ENCODE measurements at regions not wholly inside any gene's neighbourhood (a gene's known extent, or its start where the extent isn't known, plus 50 kb on each side); places are given as distances from the start of the nearest gene placed in this dataset.

GRCh38 chr15:98025237-98025636, 64.7 kb downstream of the ARRDC4 start:
- Histone ChIP-seq H3K4me3 (no peak overlapping the region), H3K36me3 (no peaks in the 10 kb centered on the region), H3K4me1 (peaks cover 0 to 15% (median 3%) of the 10 kb centered on the region in 4 donors), H3K27ac (no peak overlapping the region), H3K9me3 (no peaks in the 10 kb centered on the region), H3K27me3 (no peaks in the 10 kb centered on the region)
- intact Hi-C loops (cut with DNase I; ENCODE audit: low total_unique reads): no loop called here
- TF ChIP-seq CTCF (IDR thresholded peaks at IDR 0.05): no peak
- no peak for DNase-seq

- H3K27ac ChIP-seq: no peak overlapping the region
- H3K9me3 ChIP-seq: no peaks in the 10 kb centered on the region
- intact Hi-C loops (cut with DNase I; ENCODE audit: low total_unique reads): no loop called here
- no peak for TF ChIP-seq CTCF (IDR thresholded peaks at IDR 0.05)
- no peak for DNase-seq
- H3K36me3 ChIP-seq: no peaks in the 10 kb centered on the region
- no peaks in the 10 kb centered on the region for H3K27me3 ChIP-seq
- H3K4me1 ChIP-seq: no peaks in the 10 kb centered on the region
- no peak overlapping the region for H3K4me3 ChIP-seq
Observed at GRCh38 chr15:98034731-98035130, 74.2 kb downstream of the ARRDC4 start.

GRCh38 chr15:98035134-98035533, 74.6 kb downstream of the ARRDC4 start:
- Histone ChIP-seq H3K27me3 (no peaks in the 10 kb centered on the region), H3K36me3 (no peaks in the 10 kb centered on the region), H3K9me3 (no peaks in the 10 kb centered on the region), H3K4me1 (no peaks in the 10 kb centered on the region), H3K4me3 (no peak overlapping the region), H3K27ac (no peak overlapping the region)
- TF ChIP-seq CTCF (IDR thresholded peaks at IDR 0.05): no peak
- intact Hi-C loops (cut with DNase I; ENCODE audit: low total_unique reads): no loop called here
- DNase-seq: no peak

GRCh38 chr15:98035577-98036010, 75.1 kb downstream of the ARRDC4 start:
- no peak for DNase-seq
- intact Hi-C loops (cut with DNase I; ENCODE audit: low total_unique reads): no loop called here
- H3K4me1 ChIP-seq: no peaks in the 10 kb centered on the region
- H3K27me3 ChIP-seq: no peaks in the 10 kb centered on the region
- no peak overlapping the region for H3K27ac ChIP-seq
- no peaks in the 10 kb centered on the region for H3K36me3 ChIP-seq
- no peaks in the 10 kb centered on the region for H3K9me3 ChIP-seq
- TF ChIP-seq CTCF (IDR thresholded peaks at IDR 0.05): no peak
- H3K4me3 ChIP-seq: no peak overlapping the region

GRCh38 chr15:98039596-98039995, 79.1 kb downstream of the ARRDC4 start:
- no peak for TF ChIP-seq CTCF (IDR thresholded peaks at IDR 0.05)
- no peak overlapping the region for H3K27ac ChIP-seq
- H3K9me3 ChIP-seq: no peaks in the 10 kb centered on the region
- no peak for DNase-seq
- H3K4me3 ChIP-seq: no peak overlapping the region
- H3K36me3 ChIP-seq: no peaks in the 10 kb centered on the region
- no peaks in the 10 kb centered on the region for H3K27me3 ChIP-seq
- no peaks in the 10 kb centered on the region for H3K4me1 ChIP-seq
- intact Hi-C loops (cut with DNase I; ENCODE audit: low total_unique reads): no loop called here

- no peaks in the 10 kb centered on the region for H3K9me3 ChIP-seq
- DNase-seq: no peak
- no peaks in the 10 kb centered on the region for H3K27me3 ChIP-seq
- intact Hi-C loops (cut with DNase I; ENCODE audit: low total_unique reads): loop anchor here (1.0 kb wide), 1 partner anchor 29 kb away; no protein-coding TSS in a partner anchor
- no peak for TF ChIP-seq CTCF (IDR thresholded peaks at IDR 0.05)
- no peak overlapping the region for H3K27ac ChIP-seq
- no peak overlapping the region for H3K4me3 ChIP-seq
- H3K4me1 ChIP-seq: no peaks in the 10 kb centered on the region
- H3K36me3 ChIP-seq: no peaks in the 10 kb centered on the region
Observed at GRCh38 chr15:98040146-98040545, 79.6 kb downstream of the ARRDC4 start.
